ENCODE measurements at regions not wholly inside any gene's neighbourhood (a gene's known extent, or its start where the extent isn't known, plus 50 kb on each side); places are given as distances from the start of the nearest gene placed in this dataset.

GRCh38 chr9:118187408-118187807 is 483.2 kb downstream of the TLR4 start:
- TF ChIP-seq, protein P1, sequence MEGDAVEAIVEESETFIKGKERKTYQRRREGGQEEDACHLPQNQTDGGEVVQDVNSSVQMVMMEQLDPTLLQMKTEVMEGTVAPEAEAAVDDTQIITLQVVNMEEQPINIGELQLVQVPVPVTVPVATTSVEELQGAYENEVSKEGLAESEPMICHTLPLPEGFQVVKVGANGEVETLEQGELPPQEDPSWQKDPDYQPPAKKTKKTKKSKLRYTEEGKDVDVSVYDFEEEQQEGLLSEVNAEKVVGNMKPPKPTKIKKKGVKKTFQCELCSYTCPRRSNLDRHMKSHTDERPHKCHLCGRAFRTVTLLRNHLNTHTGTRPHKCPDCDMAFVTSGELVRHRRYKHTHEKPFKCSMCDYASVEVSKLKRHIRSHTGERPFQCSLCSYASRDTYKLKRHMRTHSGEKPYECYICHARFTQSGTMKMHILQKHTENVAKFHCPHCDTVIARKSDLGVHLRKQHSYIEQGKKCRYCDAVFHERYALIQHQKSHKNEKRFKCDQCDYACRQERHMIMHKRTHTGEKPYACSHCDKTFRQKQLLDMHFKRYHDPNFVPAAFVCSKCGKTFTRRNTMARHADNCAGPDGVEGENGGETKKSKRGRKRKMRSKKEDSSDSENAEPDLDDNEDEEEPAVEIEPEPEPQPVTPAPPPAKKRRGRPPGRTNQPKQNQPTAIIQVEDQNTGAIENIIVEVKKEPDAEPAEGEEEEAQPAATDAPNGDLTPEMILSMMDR (IDR thresholded peaks at IDR 0.05), result no peak
- TF ChIP-seq EZH2 (IDR thresholded peaks at IDR 0.05) (no peak), EZH2phosphoT487 (IDR thresholded peaks at IDR 0.05) (no peak)
